ENCODE measurements at regions not wholly inside any gene's neighbourhood (a gene's known extent, or its start where the extent isn't known, plus 50 kb on each side); places are given as distances from the start of the nearest gene placed in this dataset.

DNA sequence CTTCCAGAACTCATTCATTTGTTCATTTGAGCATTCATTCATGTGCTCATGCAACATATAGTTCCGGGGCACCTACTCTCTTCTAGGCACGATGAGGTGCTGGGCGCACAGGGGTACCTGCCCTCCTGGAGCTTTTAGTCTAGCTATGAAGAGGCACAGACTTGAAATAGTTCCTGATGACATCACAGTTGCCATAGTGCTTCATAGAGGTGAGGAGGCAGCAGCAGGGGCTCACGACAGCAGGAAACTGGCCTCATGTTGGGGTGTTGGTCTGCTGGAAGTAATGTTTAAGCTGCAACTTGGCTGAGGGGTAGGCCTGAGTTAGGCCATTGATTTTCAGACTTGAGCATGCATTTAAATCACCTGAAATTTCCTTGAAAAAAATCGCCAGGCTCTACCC is 195.5 kb downstream of the PHETA1 start:
- H2AFZ ChIP-seq = no peak overlapping the region
- 95% methylated on average over 5 of the region's 5 CpGs for WGBS (ENCODE audit: low lambda C conversion rate, missing lambda C conversion rate)
- no peak for DNase-seq (ENCODE audit: low spot score)
- TF ChIP-seq EZH2 (IDR thresholded peaks at IDR 0.05; ENCODE audit: borderline replicate concordance) (no peak), EZH2phosphoT487 (IDR thresholded peaks at IDR 0.05; ENCODE audit: low read depth, severe bottlenecking, unreplicated experiment) (no peak)
- TF ChIP-seq, protein P1, sequence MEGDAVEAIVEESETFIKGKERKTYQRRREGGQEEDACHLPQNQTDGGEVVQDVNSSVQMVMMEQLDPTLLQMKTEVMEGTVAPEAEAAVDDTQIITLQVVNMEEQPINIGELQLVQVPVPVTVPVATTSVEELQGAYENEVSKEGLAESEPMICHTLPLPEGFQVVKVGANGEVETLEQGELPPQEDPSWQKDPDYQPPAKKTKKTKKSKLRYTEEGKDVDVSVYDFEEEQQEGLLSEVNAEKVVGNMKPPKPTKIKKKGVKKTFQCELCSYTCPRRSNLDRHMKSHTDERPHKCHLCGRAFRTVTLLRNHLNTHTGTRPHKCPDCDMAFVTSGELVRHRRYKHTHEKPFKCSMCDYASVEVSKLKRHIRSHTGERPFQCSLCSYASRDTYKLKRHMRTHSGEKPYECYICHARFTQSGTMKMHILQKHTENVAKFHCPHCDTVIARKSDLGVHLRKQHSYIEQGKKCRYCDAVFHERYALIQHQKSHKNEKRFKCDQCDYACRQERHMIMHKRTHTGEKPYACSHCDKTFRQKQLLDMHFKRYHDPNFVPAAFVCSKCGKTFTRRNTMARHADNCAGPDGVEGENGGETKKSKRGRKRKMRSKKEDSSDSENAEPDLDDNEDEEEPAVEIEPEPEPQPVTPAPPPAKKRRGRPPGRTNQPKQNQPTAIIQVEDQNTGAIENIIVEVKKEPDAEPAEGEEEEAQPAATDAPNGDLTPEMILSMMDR (IDR thresholded peaks at IDR 0.05; ENCODE audit: poor library complexity) = no peak
- H3K27me3 ChIP-seq = no peaks in the 10 kb centered on the region
- H4K20me1 ChIP-seq (ENCODE audit: insufficient read depth, poor library complexity, severe bottlenecking) = no peaks in the 10 kb centered on the region
- H3K4me2 ChIP-seq = no peak overlapping the region
- peaks cover 5% of the 10 kb centered on the region for H3K4me1 ChIP-seq (ENCODE audit: insufficient read depth)
- H3K36me3 ChIP-seq (replicated peaks; ENCODE audit: insufficient read depth, low read depth) = no peaks in the 10 kb centered on the region
- no peaks in the 10 kb centered on the region for H3K79me2 ChIP-seq
- H3K9me3 ChIP-seq (ENCODE audit: low read depth) = no peaks in the 10 kb centered on the region
- H3K9me2 ChIP-seq (replicated peaks; ENCODE audit: insufficient read depth) = no peaks in the 10 kb centered on the region
- H3K4me3 ChIP-seq = no peak overlapping the region
- no peak overlapping the region for H3K27ac ChIP-seq

DNA sequence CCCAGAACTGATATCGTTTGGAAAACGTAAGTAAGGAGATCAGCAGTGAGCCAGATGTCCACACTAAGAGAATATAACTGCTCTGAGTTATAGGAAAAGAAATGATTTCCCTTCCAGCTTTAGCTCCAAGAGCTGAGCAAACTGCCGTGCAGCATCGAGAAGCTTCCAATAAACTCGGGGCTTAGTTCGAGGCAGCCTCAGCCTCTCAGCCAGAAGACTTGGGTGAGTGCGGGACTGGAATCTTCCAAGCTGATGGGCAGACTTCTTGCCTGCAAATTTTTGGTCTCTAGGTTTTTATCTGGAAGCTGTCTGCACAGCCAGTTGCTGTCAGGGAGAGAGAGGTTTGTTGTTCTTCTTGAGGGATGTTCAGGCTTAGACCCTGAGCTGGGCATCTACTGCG is 196.1 kb downstream of the PHETA1 start:
- Histone ChIP-seq H3K4me3 (no peak overlapping the region), H3K9me2 (replicated peaks; ENCODE audit: insufficient read depth) (no peaks in the 10 kb centered on the region), H3K79me2 (no peaks in the 10 kb centered on the region), H2AFZ (no peak overlapping the region), H4K20me1 (ENCODE audit: insufficient read depth, poor library complexity, severe bottlenecking) (no peaks in the 10 kb centered on the region), H3K27ac (no peak overlapping the region), H3K9me3 (ENCODE audit: low read depth) (no peaks in the 10 kb centered on the region), H3K4me2 (no peak overlapping the region), H3K36me3 (replicated peaks; ENCODE audit: insufficient read depth, low read depth) (no peaks in the 10 kb centered on the region), H3K4me1 (ENCODE audit: insufficient read depth) (peaks cover under 1% of the 10 kb centered on the region), H3K27me3 (no peaks in the 10 kb centered on the region)
- TF ChIP-seq EZH2phosphoT487 (IDR thresholded peaks at IDR 0.05; ENCODE audit: low read depth, severe bottlenecking, unreplicated experiment) (no peak), EZH2 (IDR thresholded peaks at IDR 0.05; ENCODE audit: borderline replicate concordance) (no peak)
- TF ChIP-seq, protein P1 (IDR thresholded peaks at IDR 0.05; ENCODE audit: poor library complexity) = no peak
- WGBS (ENCODE audit: low lambda C conversion rate, missing lambda C conversion rate) = 61% methylated on average over 8 of the region's 8 CpGs
- no peak for DNase-seq (ENCODE audit: low spot score)

DNA sequence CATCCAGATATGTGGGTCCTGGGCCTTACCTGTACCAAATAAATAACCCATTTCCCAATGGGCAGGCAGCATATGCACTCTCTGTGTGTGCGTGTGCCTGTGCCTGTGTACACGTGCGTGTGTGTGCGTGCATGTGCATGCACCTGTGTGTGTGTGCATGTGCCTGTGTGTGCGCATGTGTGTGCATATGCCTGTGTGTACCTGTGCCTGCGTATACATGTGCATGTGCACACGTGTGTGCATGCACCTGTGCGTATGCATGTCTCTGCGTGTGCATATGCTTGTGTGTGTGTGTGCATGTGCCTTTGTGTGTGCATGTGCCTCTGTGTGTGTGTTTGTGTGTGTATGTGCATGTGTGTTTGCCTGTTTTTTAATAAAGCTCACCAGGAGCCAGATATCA is 197.1 kb downstream of the PHETA1 start:
- no peak overlapping the region for H3K4me2 ChIP-seq
- no peaks in the 10 kb centered on the region for H3K4me1 ChIP-seq (ENCODE audit: insufficient read depth)
- H3K79me2 ChIP-seq = no peaks in the 10 kb centered on the region
- H3K9me3 ChIP-seq (ENCODE audit: low read depth) = no peaks in the 10 kb centered on the region
- no peak for DNase-seq (ENCODE audit: low spot score)
- H3K9me2 ChIP-seq (replicated peaks; ENCODE audit: insufficient read depth) = no peaks in the 10 kb centered on the region
- peaks cover 3% of the 10 kb centered on the region for H3K27me3 ChIP-seq
- TF ChIP-seq EZH2phosphoT487 (IDR thresholded peaks at IDR 0.05; ENCODE audit: low read depth, severe bottlenecking, unreplicated experiment) = no peak
- no peak for TF ChIP-seq EZH2 (IDR thresholded peaks at IDR 0.05; ENCODE audit: borderline replicate concordance)
- TF ChIP-seq, protein P1 (IDR thresholded peaks at IDR 0.05; ENCODE audit: poor library complexity) = no peak
- no peak overlapping the region for H3K27ac ChIP-seq
- H3K36me3 ChIP-seq (replicated peaks; ENCODE audit: insufficient read depth, low read depth) = no peaks in the 10 kb centered on the region
- H3K4me3 ChIP-seq = no peak overlapping the region
- no peaks in the 10 kb centered on the region for H4K20me1 ChIP-seq (ENCODE audit: insufficient read depth, poor library complexity, severe bottlenecking)
- no peak overlapping the region for H2AFZ ChIP-seq
- 95% methylated on average over 9 of the region's 9 CpGs for WGBS (ENCODE audit: low lambda C conversion rate, missing lambda C conversion rate)

DNA sequence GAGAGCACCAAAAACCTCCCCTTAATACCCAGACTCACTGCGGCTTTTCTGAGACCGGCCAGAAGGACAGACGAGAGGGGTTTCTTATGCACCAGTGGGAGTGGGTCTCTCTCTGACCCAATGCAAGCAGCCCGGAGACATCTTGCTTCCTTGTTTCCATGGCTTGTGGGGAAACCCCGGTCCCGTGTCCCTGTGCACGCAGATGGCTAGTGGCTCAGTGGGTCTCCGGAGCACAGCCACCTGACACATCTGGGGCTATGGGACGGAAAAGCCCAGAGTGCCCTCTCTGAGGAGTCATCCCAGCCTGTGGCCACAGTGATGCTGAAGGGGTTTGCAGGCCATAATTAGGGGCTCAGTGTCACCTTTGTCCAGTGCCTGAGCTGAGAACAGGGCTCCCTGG is 197.6 kb downstream of the PHETA1 start:
- WGBS (ENCODE audit: low lambda C conversion rate, missing lambda C conversion rate) = 93% methylated on average over 9 of the region's 9 CpGs
- no peak for DNase-seq (ENCODE audit: low spot score)

More for the DNA sequence above, 197.6 kb downstream of the PHETA1 start:
- no peaks in the 10 kb centered on the region for H3K9me3 ChIP-seq (ENCODE audit: low read depth)
- no peaks in the 10 kb centered on the region for H3K9me2 ChIP-seq (replicated peaks; ENCODE audit: insufficient read depth)
- no peak overlapping the region for H3K4me3 ChIP-seq
- no peak overlapping the region for H3K4me2 ChIP-seq
- peaks cover 7% of the 10 kb centered on the region for H3K27me3 ChIP-seq
- no peaks in the 10 kb centered on the region for H3K79me2 ChIP-seq
- no peak overlapping the region for H2AFZ ChIP-seq
- no peak overlapping the region for H3K27ac ChIP-seq
- no peak for TF ChIP-seq EZH2 (IDR thresholded peaks at IDR 0.05; ENCODE audit: borderline replicate concordance)
- TF ChIP-seq EZH2phosphoT487 (IDR thresholded peaks at IDR 0.05; ENCODE audit: low read depth, severe bottlenecking, unreplicated experiment) = no peak
- TF ChIP-seq, protein P1 (IDR thresholded peaks at IDR 0.05; ENCODE audit: poor library complexity) = no peak
- no peaks in the 10 kb centered on the region for H3K36me3 ChIP-seq (replicated peaks; ENCODE audit: insufficient read depth, low read depth)
- no peaks in the 10 kb centered on the region for H3K4me1 ChIP-seq (ENCODE audit: insufficient read depth)
- no peaks in the 10 kb centered on the region for H4K20me1 ChIP-seq (ENCODE audit: insufficient read depth, poor library complexity, severe bottlenecking)

All from hepatocyte (in vitro differentiated cells).